GM18868 (cell line): ENCODE measurements at regions not wholly inside any gene's neighbourhood (a gene's known extent, or its start where the extent isn't known, plus 50 kb on each side); places are given as distances from the start of the nearest gene placed in this dataset.
A peak's percentile ranks its signal among the peaks of the same experiment; 100 is the strongest.
"Not testable (repeated sequence)": the region's sequence is repeated elsewhere in the genome, so short reads cannot be mapped to it uniquely, and the experiment has no call there.

ENCODE experiments used
- ATAC-seq: cut with Tn5 transposase; IDR thresholded peaks from one replicate; pipeline ENCODE4 v1.9.1; 2021; ENCODE audit warnings: mild to moderate bottlenecking, moderate library complexity; ENCODE audit not compliant: unreplicated experiment

DNA sequence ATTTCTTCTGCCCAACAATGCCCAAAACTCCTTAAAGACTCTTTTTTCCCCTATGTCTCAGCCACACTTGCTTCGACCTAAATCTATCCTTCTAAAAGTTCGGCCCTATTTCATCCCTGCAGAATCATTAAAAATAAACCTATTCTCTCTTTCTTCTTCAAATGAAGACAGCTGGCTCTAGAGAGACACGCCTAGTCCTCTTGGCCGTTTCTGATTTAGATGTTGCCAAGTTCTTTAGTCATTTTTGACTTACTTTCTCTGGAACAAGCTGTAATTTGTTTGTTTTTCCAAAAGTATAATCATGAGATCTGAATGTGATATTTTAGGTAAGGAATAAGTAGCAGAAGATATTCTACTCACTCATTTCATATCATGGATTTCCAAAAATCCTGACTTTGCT lies 211.6 kb downstream of the CENPC start:
- no peak for ATAC-seq

DNA sequence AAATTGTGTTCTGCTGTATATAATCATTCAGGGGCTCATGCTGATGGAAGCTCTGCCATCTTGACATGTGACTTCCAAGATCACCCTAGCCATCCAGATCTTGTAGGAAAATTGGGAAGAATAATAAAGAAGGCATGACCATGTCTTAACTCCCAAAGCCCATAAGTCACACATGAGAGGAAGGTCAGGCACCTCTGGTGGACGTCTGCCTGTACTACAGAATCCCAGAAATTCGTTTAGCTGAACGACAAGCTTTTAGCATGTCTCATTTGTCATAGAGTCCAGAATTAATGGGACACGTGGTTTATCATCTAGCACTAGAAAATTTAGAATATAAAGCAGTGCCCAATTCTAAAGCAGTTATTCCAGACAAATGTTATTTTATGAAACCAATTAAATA lies 212.7 kb downstream of the CENPC start:
- peak; percentile 68 for ATAC-seq

DNA sequence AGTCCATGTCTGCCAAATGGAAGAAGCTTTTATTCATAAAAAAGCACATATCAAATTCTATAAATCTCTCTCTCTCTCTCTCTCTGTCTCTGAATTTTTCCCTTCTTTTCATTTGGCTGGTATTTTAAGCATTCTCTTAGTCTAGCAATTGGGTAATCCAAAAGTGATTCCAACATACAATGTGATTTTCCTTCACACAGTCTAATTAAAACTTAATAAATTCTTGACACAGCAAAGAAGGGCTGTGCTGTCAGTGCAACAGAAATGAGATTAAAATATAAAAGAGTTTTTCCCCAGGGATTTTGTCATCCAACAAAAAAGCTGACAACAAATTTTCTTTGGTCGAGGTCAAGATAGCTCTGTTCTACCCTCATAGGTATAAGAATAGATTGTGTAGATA lies 216.9 kb downstream of the CENPC start:
- ATAC-seq, result no peak

DNA sequence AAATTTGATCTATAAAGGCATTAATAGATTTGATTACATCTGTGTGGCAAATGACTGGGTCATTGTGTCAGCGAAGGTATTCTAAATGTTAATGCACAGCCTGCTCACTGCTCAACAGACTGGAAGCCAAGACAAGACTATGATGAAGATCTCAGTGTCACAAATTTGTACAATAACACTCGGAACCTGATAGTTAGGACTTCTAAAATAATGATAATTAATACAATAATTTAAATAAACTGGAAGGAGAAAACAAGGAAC lies 217.4 kb downstream of the CENPC start:
- ATAC-seq, result no peak

DNA sequence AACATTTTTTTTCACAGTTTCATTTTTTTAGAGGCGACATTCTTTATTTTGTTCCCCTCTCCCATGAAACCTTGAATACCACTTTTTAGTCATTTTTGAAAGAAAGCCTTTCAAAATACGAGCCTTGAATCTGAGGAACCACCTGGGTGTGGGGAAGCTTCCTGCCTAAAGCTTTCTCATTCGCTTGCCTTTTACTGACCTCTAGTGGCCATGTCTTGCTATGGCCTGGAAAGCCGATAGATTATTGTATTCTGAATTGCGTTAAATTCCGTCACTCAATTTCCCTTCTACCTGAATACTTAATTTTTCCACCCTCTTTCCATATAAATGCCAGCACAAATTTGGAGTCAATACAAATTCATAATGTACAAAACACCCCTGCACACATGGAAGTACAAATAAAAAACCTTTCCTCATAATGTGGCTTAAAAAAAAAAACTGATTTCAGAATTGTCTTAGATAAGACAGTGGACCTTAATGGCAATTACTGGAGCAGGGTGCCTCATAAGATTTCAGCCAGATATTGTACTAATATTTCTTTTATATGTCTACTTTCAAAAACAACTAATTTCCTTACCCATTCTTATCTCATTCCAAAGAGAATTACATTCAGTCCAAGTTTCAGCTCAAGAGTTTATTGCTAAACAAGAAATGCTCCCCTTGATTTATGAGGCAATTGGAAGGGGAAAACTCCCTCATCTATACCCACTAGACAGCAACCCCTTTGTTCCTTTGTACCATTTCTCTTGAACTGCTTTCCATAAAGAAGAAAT lies 217.9 kb downstream of the CENPC start:
- ATAC-seq, result peak; percentile 98

DNA sequence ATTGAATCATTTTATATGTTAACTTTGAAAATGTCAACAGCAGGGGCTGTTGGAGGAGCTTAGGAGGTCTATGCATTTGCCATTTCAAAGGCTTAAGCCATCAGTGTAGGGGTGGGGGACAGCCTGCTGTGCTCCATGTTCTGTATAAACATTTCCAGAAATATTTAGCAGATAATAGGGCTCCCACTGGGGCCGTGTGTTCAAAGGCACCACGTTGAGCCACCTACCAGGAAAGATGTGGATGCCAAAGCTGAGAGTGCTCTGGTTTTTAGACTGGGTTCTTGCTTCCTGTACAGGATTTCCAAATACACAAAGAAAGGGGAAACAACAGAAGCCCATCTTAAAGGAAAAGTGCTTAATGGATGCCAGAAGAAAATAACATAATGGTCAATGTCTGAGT lies 219.5 kb downstream of the CENPC start:
- no peak for ATAC-seq

DNA sequence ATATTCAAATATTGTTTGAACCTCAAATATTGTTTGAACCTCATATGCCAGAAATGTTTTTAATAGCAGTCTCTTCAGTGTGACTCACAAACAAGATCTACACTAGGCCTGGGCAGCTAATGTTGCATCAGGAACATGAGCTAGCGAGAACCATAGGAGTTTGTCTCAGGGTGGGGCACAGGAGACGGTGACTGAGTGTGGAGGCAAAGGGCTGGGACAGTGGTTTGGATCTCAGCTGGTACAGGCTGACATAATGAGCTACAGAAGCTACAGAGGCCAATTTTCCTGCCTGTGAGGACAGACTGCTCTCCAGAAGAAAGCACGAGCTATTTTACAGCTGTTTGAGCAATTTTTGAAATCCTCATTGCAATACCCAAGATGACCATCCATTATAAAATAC lies 224.7 kb downstream of the CENPC start:
- no peak for ATAC-seq

DNA sequence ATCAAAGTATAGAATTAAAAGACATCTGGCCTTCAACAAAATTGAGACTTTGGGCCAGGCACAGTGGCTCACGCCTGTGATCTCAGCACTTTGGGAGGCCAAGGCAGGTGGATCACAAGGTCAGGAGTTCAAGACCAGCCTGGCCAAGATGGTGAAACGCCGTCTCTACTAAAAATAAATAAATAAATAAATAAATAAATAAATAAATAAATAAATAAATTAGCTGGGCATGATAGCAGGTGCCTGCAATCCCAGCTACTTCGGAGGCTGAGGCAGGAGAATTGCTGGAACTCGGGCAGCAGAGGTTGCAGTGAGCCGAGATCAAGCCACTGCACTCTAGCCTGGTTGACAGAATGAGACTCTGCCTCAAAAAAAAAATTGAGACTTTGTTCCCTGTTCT lies 225.7 kb downstream of the CENPC start:
- ATAC-seq, result not testable (repeated sequence)

DNA sequence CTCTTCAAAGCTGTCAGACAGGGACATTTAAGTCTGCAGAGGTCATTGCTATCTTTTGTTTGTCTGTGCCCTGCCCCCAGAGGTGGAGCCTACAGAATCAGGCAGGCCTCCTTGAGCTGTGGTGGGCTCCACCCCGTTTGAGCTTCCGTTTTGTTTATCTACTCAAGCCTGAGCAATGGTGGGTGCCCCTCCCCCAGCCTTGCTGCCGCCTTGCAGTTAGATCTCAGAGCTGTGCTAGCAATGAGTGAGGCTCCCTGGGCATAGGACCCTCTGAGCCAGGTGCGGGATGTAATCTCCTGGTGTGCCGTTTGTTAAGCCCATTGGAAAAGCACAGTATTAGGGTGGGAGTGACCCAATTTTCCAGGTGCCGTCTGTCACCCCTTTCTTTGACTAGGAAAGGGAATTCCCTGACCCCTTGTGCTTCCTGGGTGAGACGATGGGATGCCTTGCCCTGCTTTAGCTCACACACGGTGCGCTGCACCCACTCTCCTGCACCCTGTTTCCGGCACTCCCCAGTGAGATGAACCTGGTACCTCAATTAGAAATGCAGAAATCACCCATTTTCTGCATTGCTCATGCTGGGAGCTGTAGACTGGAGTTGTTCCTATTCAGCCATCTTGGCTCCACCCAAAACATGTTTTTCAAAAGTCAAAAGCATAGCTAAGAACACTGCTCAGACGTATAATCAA lies 244.7 kb downstream of the CENPC start:
- not testable (repeated sequence) for ATAC-seq

DNA sequence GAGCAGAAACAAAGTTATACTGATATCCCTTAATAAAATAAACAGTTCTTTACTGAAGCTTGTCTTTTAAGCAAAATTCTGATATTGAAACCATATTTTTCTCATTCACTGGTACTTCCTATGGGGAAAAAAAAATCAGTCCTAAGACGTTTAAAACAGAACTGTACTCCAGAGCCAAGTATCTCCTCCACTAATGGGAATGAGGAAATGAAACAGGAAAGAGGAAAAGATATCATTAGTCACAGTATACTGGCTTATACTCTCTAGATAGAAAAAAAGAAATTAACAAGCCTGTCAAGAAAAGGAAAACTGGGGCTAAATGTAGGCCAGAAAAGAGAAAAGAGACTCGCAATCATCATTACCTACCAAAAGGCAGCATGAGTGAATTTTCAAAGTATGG lies 252.7 kb downstream of the CENPC start:
- ATAC-seq, result no peak

DNA sequence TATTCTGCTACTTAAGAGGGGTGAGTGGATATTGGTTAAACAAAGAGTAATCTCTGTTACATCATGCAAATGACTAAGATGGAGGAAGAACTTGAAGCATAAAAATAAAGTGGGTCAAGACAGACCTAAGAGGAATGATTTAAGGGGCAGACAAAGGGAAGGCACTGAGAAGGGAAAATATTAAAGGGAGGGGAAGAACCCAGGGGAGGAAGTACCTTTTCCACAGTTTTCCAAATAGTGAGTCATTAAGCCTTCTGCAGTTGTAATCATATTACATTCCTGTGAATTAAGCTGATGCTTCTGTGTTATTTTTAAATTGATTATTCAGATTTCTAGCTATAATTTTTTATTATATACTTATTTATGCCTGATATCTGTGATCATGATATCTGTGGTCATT lies 253.3 kb downstream of the CENPC start:
- ATAC-seq, result no peak

DNA sequence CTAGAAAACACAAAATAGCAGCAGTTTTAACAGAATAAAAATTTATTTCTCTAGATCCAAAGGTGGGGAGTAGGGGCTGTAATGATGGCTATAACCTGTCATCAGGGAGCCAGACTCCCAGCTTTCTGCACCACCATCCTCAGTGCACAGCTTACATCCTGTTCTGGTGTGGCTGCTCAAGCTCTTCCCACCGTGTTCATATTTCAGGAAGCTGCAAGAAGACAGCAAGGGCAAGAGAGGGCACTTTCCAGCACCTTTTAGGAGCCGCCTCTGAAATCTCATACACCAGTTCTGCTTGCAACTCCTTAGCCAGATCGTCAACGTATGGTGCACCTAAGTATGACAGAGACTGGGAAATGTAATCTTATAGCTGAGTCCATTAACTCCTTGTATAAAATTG lies 253.7 kb downstream of the CENPC start:
- no peak for ATAC-seq

DNA sequence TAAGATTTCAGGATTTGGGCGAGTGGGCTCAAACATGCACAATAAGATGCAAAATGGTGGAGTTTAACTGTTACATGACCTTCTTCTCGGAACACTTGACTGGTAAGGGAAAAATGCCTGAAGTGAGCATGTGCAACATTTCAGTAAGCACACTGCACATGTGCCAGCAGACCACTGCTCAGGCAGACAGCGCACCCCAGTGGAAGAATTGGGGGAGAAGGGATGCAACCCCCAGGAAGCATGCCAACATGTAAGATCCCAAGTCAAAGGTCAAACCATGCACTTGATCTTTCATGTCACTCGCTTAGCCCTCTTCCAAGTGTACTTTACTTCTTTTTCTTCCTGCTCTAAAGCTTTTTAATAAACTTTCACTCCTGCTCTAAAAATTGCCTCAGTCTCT lies 256.3 kb downstream of the CENPC start:
- peak; percentile 61 for ATAC-seq

DNA sequence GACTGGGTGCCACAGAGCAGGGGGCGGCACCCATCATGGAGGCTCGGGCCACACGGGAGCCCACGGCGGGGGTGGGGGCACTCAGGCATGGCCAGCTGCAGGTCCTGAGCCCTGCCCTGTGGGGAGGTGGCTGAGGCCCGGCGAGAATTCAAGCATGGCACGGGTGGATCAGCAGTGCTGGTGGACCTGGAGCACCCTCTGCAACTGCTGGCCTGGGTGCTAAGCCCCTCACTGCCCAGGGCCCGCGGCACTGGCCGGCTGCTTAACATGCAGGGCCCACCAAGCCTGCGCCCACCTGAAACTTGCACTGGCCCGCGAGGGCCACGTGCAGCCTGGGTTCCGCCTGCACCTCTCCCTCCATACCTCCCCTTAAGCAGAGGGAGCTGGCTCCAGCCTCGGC lies 258.6 kb downstream of the CENPC start:
- ATAC-seq, result no peak

DNA sequence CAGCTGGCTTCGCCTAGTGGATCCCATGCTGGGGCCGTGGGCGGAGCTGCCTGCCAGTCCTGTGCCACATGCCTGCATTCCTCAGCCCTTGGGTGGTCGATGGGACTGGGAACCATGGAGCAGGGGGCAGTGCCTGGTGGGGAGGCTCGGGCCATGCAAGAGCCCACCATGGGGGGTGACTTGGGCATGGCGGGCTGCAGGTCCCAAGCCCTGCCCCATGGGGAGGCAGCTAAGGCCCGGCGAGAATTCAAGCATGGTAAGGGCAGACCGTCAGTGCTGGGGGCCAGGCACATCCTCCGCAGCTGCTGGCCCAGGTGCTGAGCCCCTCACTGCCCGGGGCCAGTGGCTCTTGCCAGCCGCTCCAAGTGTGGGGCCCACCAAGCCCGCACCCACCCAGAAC lies 262.6 kb downstream of the CENPC start:
- no peak for ATAC-seq

DNA sequence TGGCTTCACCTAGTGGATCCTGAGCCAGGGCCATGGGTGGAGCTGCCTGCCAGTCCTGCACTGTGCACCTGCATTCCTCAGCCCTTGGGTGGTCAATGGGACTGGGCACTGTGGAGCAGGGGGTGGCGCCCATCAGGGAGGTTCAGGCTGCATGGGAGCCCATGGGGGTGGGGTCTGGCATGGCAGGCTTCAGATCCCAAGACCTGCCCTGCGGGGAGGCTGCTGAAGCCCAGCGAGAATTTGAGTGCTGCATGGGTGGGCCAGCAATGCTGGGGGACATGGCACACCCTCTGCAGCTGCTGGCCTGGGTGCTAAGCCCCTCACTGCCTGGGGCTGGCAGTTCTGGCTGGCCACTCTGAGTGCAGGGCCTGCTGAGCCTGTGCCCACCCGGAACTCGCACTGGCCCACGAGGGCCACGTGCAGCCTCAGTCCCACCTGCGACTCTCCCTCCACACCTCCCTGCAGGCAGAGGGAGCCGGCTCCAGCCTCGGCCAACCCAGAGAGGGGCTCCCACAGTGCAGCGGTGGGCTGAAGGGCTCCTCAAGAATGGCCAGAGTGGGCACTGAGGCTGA lies 270.0 kb downstream of the CENPC start:
- no peak for ATAC-seq

DNA sequence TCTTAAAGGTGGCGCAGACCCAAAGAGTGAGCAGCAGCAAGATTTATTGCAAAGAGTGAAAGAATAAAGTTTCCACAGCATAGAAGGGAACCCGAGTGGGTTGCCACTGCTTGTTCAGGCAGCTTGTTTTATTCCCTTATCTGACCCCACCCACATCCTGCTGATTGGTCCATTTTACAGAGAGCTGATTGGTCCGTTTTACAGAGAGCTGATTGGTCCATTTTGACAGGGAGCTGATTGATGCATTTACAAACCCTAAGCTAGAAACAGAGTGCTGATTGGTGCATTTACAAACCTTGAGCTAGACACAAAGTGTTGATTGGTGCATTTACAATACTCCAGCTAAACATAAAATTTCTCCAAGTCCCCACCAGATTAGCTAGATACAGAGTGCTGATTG lies 270.6 kb downstream of the CENPC start:
- ATAC-seq, result not testable (repeated sequence)

DNA sequence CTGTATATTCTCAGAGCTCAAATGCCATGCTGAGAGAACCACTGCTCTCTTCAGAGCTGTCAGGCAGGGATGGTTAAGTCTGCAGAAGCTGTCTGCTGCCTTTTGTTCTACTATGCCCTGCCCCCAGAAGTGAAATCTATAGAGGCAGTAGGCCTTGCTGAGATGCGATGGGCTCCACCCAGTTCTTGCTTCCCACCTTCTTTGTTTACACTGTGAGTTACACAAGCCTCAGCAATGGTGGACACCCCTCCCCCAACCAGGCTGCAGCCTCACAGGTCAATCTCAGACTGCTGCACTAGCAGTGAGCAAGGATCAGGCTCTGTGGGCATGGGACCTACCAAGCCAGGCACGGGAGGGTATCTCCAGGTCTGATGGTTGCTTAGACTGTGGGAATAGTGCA lies 271.6 kb downstream of the CENPC start:
- no peak for ATAC-seq

DNA sequence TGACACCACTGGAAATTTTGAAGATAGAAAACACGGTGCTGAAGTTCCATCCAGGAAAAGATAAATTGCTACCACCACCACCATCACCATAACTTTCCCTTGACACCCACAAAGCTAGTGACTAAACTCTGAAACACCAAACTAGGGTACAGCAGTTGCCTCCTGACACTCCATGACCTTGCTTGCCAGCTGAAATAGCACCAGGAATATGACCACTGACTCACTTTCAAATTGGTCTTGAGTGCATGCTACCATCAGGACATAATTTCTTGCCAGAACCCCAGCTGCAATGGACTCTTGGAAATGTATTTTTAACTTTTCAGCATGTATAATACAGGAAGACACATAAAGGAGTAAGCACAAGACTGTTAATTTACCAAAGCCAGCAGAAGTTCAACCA lies 283.3 kb downstream of the CENPC start:
- ATAC-seq, result no peak

DNA sequence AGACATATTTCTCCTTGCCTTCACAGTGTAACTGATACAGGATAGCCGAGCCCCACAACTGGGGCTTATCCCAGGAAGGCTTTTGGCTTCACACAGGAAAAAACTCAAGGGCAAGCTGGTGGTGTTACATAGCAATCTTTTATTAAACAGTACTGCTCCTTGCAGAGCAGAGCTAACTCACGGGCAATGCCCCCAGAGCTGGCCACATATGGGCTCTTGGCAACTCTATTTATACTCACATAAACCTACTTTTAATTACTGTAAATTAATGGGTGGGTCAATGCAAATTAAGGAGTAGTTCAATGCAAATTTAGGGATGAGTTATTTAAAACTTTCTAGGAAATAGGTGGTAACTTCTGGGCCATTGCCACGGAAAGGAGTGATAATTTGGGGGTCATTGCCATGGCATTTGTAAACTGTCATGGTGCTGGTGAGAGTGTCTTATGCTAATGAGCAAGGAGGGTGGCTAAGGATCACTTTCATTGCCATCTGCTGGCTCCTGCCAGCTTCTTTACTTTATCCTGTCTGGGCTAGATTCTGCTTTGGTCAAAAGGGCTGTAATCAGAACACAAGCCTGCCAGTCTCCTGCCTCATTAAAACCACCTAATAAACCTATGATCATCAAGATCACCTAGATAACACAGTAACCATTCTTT lies 288.8 kb downstream of the CENPC start:
- no peak for ATAC-seq

DNA sequence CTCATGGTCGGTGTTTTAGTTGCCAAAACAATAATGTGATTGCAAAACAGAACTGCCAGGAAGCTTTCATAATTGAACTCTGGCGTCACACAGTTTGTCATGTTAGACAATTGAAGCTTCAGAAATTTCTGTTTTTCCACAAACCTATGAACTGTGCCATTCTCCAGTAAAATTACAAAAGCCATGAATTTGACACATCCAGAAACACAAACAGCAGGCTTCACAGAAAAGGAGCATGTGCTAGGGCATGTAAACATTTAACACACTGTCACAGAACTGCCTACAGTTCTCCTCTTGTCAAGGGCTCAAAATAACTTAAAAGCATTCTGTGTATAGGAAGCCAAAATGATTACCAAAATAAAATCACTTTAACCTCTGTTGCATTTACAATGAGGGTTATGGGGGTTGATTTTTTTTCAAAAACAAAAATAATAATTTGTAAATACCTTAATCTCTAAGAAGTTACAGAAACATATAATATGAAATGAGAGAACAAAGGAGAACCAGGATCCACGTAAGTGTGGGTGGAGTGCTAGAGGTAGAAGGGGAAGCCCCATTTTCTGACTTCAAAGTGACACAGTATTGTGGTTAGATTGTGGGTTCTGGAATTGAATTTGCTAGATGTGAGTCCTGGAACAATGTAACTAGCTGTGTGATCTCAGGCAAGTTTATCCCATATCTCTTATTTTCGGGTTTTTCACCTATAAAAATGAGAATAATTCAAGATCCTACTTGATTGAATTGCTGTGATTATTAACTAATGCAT lies 295.0 kb downstream of the CENPC start:
- ATAC-seq, result peak; percentile 67
